Activated T-cell treated with anti-CD3 and anti-CD28 coated beads, Interleukin-2, amount 50 U/mL, for 72 hours (primary cell): ENCODE measurements at regions not wholly inside any gene's neighbourhood (a gene's known extent, or its start where the extent isn't known, plus 50 kb on each side); places are given as distances from the start of the nearest gene placed in this dataset.

Experiments used
- ATAC-seq, 2 donors: fragments of 150-1000 bp; cut with Tn5 transposase; replicated peaks in 1 of 2; 2 replicates each; pipeline ENCODE4 v1.10.0; 2021; ENCODE audit warnings: moderate library complexity in 2 of 2, mild to moderate bottlenecking in 1 of 2
- DNase-seq, 2 donors: peaks; one replicate each; pipeline ENCODE4 v3.0.0; 2021 to 2022; ENCODE audit warnings: mixed read lengths in 1 of 2
- H3K27ac Mint-ChIP-seq: one replicate; pipeline ENCODE4 v1.8.0; 2022; ENCODE audit warnings: mild to moderate bottlenecking, moderate library complexity, mixed read lengths
- H3K27me3 Mint-ChIP-seq: one replicate; pipeline ENCODE4 v1.8.0; 2022; ENCODE audit warnings: low read depth, mixed read lengths
- H3K36me3 Mint-ChIP-seq, 2 donors: one replicate each; pipeline ENCODE4 v1.8.0; 2022; ENCODE audit warnings: mixed read lengths in 2 of 2, mild to moderate bottlenecking in 1 of 2; ENCODE audit not compliant: insufficient read depth in 2 of 2
- H3K4me1 Mint-ChIP-seq: one replicate; pipeline ENCODE4 v1.8.0; 2022; ENCODE audit warnings: low read depth, mixed read lengths
- H3K4me3 Mint-ChIP-seq, 2 donors: one replicate each; pipeline ENCODE4 v1.8.0; 2022; ENCODE audit warnings: mild to moderate bottlenecking in 2 of 2, mixed read lengths in 2 of 2, moderate library complexity in 2 of 2
- H3K9me3 Mint-ChIP-seq, 2 donors: one replicate each; pipeline ENCODE4 v1.8.0; 2022; ENCODE audit warnings: mixed read lengths in 2 of 2

DNA sequence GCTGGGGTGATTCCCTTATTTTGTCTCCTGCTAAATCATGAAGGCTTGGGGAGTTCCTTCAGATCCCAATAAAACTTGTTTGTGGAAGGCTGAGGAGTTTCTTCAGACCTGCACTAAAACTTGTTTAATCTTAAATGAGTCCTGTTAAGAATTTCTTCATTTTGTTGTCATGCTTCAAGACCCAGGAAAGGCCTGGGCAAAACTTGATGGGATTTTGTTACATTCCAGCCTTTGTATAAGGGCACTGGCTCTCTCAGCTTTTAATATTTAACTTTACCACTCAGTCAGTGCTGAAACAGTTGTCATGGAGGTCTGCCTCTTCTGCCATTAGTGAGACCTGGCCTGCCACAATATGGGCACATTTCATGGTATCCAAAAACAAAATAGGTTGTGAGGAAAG, 699.0 kb downstream of the ETS1 start:
- peaks cover 3% of the 10 kb centered on the region in 2 donors for H3K36me3 Mint-ChIP-seq
- no peak overlapping the region for H3K27ac Mint-ChIP-seq
- H3K4me3 Mint-ChIP-seq, result no peak overlapping the region
- no peaks in the 10 kb centered on the region for H3K27me3 Mint-ChIP-seq
- H3K9me3 Mint-ChIP-seq, result peaks cover 6 to 10% of the 10 kb centered on the region in 2 donors
- no peaks in the 10 kb centered on the region for H3K4me1 Mint-ChIP-seq
- DNase-seq, result no peak
- no peak for ATAC-seq

DNA sequence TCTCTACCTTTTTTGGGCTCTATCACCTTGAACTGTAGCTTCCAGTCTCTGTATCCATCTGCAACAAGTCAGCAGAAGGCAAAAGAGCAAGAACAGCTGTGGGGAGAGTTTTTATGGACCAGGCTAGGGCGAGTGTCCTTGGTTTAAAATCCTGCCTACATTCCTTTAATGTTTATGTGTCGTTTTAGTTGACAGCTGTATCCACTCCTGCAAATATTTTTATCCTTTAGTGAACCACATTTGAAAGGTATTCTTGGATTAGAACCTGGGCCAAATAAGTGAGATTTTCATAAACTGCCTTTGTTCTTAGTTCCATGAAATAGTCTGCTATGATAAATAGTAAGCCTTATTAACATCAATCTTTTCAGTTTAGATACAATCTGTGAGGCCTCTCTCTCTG, 712.2 kb downstream of the ETS1 start:
- peaks cover 5% of the 10 kb centered on the region for H3K4me1 Mint-ChIP-seq
- no peak for DNase-seq
- H3K9me3 Mint-ChIP-seq, result no peaks in the 10 kb centered on the region
- no peak overlapping the region for H3K27ac Mint-ChIP-seq
- H3K27me3 Mint-ChIP-seq, result peaks cover 27% of the 10 kb centered on the region
- ATAC-seq, result no peak
- no peaks in the 10 kb centered on the region for H3K36me3 Mint-ChIP-seq
- no peak overlapping the region for H3K4me3 Mint-ChIP-seq

GRCh38 chr11:127873478-127873877, 713.9 kb downstream of the ETS1 start:
- no peak overlapping the region for H3K27ac Mint-ChIP-seq
- peaks cover 5% of the 10 kb centered on the region for H3K4me1 Mint-ChIP-seq
- no peak overlapping the region for H3K4me3 Mint-ChIP-seq
- no peaks in the 10 kb centered on the region for H3K9me3 Mint-ChIP-seq
- H3K27me3 Mint-ChIP-seq, result peaks cover 18% of the 10 kb centered on the region
- DNase-seq (no peak), ATAC-seq (no peak)
- no peaks in the 10 kb centered on the region for H3K36me3 Mint-ChIP-seq

DNA sequence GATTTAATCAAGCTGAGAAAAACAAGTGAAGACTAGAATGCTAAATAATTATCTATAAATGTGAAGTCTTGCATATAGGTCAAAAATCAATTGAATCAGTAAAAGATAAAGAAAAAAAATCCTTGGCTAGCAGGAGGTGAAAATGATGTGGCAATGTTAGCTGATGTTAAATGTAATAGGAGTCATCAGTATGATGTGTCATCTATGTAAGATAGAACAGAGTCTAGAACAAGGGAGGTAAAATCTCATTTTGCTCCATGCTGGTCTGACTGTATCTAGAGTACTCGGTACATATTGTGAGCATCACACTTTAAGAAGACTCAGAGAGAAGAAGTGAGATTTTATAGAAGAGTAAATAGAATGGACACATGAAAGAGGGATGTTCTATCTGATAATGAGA, 721.2 kb downstream of the ETS1 start:
- no peak overlapping the region for H3K27ac Mint-ChIP-seq
- H3K27me3 Mint-ChIP-seq, result peaks cover 9% of the 10 kb centered on the region
- H3K36me3 Mint-ChIP-seq, result no peaks in the 10 kb centered on the region
- no peak overlapping the region for H3K4me3 Mint-ChIP-seq
- DNase-seq (no peak), ATAC-seq (no peak)
- H3K4me1 Mint-ChIP-seq, result no peaks in the 10 kb centered on the region
- H3K9me3 Mint-ChIP-seq, result no peaks in the 10 kb centered on the region

- H3K27me3 Mint-ChIP-seq, result peaks cover 9% of the 10 kb centered on the region
- no peak overlapping the region for H3K4me3 Mint-ChIP-seq
- H3K27ac Mint-ChIP-seq, result no peak overlapping the region
- no peaks in the 10 kb centered on the region for H3K9me3 Mint-ChIP-seq
- DNase-seq, result no peak
- ATAC-seq, result no peak
- no peaks in the 10 kb centered on the region for H3K36me3 Mint-ChIP-seq
- no peaks in the 10 kb centered on the region for H3K4me1 Mint-ChIP-seq
Measured at GRCh38 chr11:127864861-127865260, 722.5 kb downstream of the ETS1 start.

- Mint-ChIP-seq H3K27ac (no peak overlapping the region), H3K27me3 (peaks cover 9% of the 10 kb centered on the region), H3K36me3 (no peaks in the 10 kb centered on the region), H3K4me3 (no peak overlapping the region), H3K4me1 (no peaks in the 10 kb centered on the region), H3K9me3 (no peaks in the 10 kb centered on the region)
- DNase-seq, result no peak
- no peak for ATAC-seq
Measured at GRCh38 chr11:127862406-127862805, 725.0 kb downstream of the ETS1 start.

- DNase-seq (no peak), ATAC-seq (no peak)
- no peaks in the 10 kb centered on the region for H3K9me3 Mint-ChIP-seq
- no peak overlapping the region for H3K27ac Mint-ChIP-seq
- peaks cover 5% of the 10 kb centered on the region for H3K27me3 Mint-ChIP-seq
- no peaks in the 10 kb centered on the region for H3K4me1 Mint-ChIP-seq
- no peaks in the 10 kb centered on the region for H3K36me3 Mint-ChIP-seq
- no peak overlapping the region for H3K4me3 Mint-ChIP-seq
Measured at GRCh38 chr11:127859941-127860354, 727.4 kb downstream of the ETS1 start.

DNA sequence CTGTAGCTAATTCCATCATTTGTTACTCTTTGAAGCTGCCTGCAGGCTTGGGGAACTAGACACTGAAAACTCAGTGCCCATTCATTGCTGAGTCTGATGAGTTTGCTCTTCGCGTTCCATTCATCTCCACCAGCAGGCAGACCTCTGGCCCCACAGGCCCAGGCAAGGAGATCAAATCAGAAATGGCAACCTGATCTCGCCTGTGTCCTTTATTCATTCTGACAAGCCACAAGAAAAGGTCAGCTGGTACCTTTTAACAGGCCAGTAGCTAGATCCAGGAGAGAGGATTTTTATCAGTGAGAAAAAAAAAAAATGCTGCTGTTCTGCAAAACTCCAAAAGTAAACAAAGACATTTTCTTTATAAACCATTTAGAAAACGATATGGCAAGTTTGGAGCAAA, 742.5 kb downstream of the ETS1 start:
- no peaks in the 10 kb centered on the region for H3K36me3 Mint-ChIP-seq

DNA sequence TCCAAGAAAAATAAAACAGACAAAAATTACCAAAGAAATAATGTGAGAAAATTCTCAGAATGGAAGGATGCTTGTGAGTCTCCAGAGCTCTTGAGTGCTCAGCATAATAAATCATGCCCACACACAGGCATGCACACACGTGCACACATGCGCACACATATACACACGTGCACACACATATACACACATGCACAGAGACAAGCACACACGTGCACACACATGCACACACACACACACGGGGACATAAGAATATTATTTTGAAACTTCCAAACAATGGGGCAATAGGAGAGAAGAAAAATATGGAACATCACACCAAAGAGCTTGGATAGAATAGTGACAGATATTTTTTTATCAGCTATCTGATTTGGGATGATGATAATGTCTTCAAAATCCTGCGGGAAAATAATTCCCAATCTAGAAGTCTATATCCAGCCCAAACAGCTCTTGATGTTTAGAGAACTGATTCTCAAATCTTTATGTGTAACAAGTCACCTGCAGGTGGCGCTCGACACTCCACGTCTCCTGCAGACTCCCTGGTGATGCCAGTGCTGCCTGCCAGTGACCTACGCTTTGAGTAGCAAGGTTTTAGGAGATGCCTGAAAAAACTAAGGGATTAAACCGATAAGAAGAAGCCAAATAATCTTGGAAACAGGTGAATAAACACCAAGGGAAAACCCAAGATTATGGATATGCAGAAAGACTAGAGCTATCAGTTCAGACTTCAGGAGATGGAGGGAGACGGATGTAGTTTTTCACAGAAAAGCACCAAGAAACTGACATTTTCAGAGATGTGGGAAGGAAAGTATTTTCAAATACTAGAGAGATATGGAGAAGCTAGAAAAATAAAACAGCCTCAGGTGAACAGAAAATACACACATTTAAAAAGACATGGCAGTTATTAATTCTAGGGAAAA, 743.6 kb downstream of the ETS1 start:
- ATAC-seq (peak; percentile 38 to 52), DNase-seq (peak; percentile 74)
- Mint-ChIP-seq H3K4me1 (no peaks in the 10 kb centered on the region), H3K27ac (no peak overlapping the region), H3K9me3 (no peaks in the 10 kb centered on the region), H3K36me3 (no peaks in the 10 kb centered on the region), H3K4me3 (no peak overlapping the region), H3K27me3 (peaks cover 4% of the 10 kb centered on the region)

More for the DNA sequence above, 742.5 kb downstream of the ETS1 start:
- Mint-ChIP-seq H3K27ac (no peak overlapping the region), H3K27me3 (peaks cover 4% of the 10 kb centered on the region), H3K9me3 (no peaks in the 10 kb centered on the region), H3K4me3 (no peak overlapping the region), H3K4me1 (no peaks in the 10 kb centered on the region)
- ATAC-seq (no peak), DNase-seq (no peak)

- H3K27me3 Mint-ChIP-seq, result peaks cover 16% of the 10 kb centered on the region
- H3K9me3 Mint-ChIP-seq, result no peaks in the 10 kb centered on the region
- no peak for DNase-seq
- no peak overlapping the region for H3K4me3 Mint-ChIP-seq
- H3K4me1 Mint-ChIP-seq, result no peaks in the 10 kb centered on the region
- H3K27ac Mint-ChIP-seq, result no peak overlapping the region
- ATAC-seq, result no peak
- H3K36me3 Mint-ChIP-seq, result no peaks in the 10 kb centered on the region
Measured at GRCh38 chr11:127825183-127825582, 762.2 kb downstream of the ETS1 start.

DNA sequence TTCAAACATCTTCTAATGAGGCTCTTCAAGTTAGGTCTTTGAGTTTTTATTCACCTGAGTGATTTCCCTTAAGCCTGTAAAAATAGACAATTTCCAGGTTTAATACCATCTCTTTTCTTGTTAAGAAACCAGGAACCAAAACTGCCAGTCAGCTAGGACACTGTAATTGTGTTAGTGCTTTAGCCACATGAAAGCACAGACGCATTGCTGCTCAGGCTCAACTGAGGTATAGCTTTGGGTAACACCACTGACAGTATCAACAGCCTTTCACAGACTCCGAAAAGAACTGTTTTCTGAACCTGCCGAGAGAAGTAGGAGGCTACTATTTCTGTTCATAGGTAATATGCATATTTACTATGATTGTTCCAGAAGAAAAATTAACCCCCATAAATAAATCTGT, 768.7 kb downstream of the ETS1 start:
- Mint-ChIP-seq H3K27ac (no peak overlapping the region), H3K9me3 (no peaks in the 10 kb centered on the region), H3K4me3 (no peak overlapping the region), H3K4me1 (no peaks in the 10 kb centered on the region), H3K27me3 (peaks cover 6% of the 10 kb centered on the region), H3K36me3 (no peaks in the 10 kb centered on the region)
- DNase-seq (no peak), ATAC-seq (no peak)

DNA sequence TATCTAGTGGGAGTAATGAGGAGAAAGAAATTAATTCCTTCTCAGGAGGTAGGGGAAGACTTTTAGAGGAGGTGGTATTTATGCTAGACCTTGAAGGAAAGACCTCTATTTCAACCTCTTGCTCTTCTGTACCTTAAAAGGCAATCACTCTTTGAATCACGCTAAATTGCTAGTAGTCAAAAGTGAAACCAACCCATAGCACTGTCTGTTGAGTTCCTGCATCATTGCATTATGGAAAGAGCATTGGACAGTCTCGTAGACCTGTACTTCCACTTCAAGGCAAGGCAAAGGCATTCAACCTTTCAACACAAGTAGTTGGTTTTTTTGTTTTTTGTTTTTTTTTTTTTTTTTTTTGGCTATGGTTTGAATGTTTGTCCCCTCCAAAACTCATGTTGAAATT, 770.4 kb downstream of the ETS1 start:
- DNase-seq, result no peak
- Mint-ChIP-seq H3K4me3 (no peak overlapping the region), H3K36me3 (no peaks in the 10 kb centered on the region), H3K27me3 (peaks cover 2% of the 10 kb centered on the region), H3K27ac (no peak overlapping the region), H3K4me1 (no peaks in the 10 kb centered on the region), H3K9me3 (no peaks in the 10 kb centered on the region)
- ATAC-seq, result no peak

DNA sequence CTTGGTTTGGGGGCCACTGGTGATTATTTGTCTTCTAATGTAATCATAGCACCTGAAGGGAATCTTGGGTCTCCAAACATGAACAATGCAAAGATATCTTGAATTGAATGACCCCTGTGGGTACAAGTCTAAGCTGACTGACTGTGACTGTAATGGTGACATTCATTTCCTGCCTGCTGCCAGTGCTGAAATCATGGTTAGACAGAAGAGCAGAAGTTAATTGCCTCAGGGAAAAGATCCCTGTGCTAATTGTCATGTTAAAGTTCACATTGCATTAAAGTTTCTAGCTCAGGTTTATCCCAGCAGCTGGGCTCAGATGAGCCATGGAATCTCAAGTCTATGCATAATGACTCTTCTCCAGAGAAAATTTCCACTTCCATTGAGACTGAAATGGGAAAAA, 772.0 kb downstream of the ETS1 start:
- no peaks in the 10 kb centered on the region for H3K4me1 Mint-ChIP-seq

GRCh38 chr11:127806501-127806900, 780.9 kb downstream of the ETS1 start:
- DNase-seq (no peak), ATAC-seq (no peak)
- H3K27ac Mint-ChIP-seq, result no peak overlapping the region
- H3K36me3 Mint-ChIP-seq, result no peaks in the 10 kb centered on the region
- peaks cover 25% of the 10 kb centered on the region for H3K27me3 Mint-ChIP-seq
- no peaks in the 10 kb centered on the region for H3K9me3 Mint-ChIP-seq
- H3K4me3 Mint-ChIP-seq, result no peak overlapping the region
- H3K4me1 Mint-ChIP-seq, result no peaks in the 10 kb centered on the region

More for the DNA sequence above, 772.0 kb downstream of the ETS1 start:
- H3K27me3 Mint-ChIP-seq, result peaks cover 10% of the 10 kb centered on the region
- no peak overlapping the region for H3K4me3 Mint-ChIP-seq
- H3K36me3 Mint-ChIP-seq, result no peaks in the 10 kb centered on the region
- H3K27ac Mint-ChIP-seq, result no peak overlapping the region
- no peak for DNase-seq
- H3K9me3 Mint-ChIP-seq, result no peaks in the 10 kb centered on the region
- ATAC-seq, result no peak
